ENCODE measurements at regions not wholly inside any gene's neighbourhood (a gene's known extent, or its start where the extent isn't known, plus 50 kb on each side); places are given as distances from the start of the nearest gene placed in this dataset.

- TF ChIP-seq ZHX1 (conservative IDR thresholded peaks at IDR 0.05; ENCODE audit: low read length) (no peak), ZNF407 (IDR thresholded peaks at IDR 0.05; ENCODE audit: low read depth) (no peak)
Observed at GRCh38 chrX:45683914-45684313, 483.2 kb upstream of the DIPK2B start.
